GM21529 (cell line): ENCODE measurements at regions not wholly inside any gene's neighbourhood (a gene's known extent, or its start where the extent isn't known, plus 50 kb on each side); places are given as distances from the start of the nearest gene placed in this dataset.
"Not testable (repeated sequence)": the region's sequence is repeated elsewhere in the genome, so short reads cannot be mapped to it uniquely, and the experiment has no call there.

Source experiments
- ATAC-seq: cut with Tn5 transposase; IDR thresholded peaks from one replicate; pipeline ENCODE4 v1.9.1; 2021; ENCODE audit not compliant: unreplicated experiment

DNA sequence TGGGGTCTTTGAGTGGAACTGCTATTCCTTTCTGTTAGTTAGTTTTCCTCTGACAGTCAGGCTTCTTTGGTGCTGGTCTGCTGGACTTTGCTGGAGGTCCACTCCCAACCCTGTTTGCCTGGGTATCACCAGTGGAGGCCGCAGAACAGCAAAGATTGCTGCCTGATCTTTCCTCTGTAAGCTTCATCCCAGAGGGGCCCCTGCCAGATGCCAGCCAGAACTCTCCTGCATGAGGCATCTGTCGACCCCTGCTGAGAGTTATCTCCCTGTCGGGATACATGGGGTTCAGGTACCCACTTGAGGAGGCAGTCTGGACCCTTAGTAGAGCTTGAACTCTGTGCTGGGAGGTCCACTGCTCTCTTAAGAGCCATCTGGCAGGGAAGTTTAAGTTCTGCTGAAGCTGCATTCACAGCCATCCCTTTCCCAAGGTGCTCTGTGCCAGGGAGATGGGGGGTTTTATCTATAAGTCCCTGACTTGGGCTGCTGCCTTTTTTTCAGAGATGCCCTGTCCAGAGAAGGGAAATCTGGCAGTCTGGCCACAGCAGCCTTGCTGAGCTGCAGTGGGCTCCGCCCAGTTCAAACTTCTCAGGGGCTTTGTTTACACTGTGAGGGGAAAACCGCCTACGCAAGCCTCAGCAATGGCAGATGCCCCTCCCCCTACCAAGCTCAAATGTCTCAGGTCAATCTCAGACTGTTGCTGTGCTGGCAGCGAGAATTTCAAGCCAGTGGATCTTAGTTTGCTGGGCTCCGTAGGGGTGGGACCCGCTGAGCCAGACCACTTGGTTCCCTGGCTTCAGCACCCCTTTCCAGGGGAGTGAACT lies 89.7 kb upstream of the CDK6 start:
- no peak for ATAC-seq

DNA sequence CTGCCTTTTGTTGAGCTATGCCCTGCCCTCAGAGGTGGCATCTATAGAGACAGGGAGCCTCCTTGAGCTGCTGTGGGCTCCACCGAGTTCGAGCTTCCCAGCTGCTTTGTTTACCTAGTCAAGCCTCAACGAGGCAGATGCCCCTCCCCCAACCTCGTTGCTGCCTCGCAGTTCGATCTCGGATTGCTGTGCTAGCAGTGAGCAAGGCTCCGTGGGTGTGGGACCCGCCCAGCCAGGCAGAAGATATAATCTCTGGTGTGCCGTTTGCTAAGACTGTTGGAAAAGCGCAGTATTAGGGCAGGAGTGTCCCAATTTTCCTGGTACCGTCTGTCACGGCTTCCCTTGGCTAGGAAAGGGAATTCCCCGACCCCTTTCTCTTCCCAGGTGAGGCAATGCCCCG lies 88.4 kb upstream of the CDK6 start:
- ATAC-seq, result no peak

DNA sequence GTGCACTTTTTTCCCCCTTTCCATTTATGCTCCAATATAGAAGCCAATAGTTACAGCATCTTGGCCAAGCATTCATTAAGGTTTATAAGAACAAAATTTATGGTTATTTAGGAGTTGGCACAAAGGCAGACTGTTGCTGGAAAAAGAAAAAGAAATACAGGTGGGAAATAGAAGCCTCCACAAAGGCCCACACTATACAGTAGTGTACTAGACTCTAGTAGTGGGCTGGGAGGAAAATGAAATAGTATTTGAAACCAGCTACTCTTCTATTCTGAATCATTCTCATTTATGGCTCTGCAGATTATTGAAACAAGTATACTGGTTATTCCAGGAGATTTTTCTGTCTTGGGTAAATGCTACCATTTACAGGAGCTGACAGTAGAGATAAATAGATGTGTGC lies 80.9 kb upstream of the CDK6 start:
- ATAC-seq, result no peak

DNA sequence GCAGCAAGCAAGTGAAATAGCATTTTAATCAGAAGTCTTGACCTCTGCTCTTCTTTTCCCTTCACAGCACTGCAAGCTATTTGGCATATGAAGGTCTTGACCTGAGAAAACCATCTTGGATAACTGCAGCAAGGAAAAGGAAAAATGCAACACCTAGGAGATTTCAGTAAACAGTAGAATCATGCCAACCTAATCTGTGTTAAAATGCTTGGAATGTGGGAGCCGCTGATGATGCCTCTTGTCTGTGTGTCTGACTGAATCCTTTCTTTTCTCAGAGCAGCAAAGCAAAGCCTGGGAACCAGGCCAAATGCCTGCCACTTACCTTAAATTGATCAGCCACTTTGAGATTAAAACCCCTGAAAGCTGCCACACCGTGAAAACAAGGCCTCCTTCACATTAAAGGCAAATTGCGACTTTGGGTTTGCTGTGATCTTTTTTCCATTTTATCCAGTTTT lies 80.4 kb upstream of the CDK6 start:
- ATAC-seq, result no peak

DNA sequence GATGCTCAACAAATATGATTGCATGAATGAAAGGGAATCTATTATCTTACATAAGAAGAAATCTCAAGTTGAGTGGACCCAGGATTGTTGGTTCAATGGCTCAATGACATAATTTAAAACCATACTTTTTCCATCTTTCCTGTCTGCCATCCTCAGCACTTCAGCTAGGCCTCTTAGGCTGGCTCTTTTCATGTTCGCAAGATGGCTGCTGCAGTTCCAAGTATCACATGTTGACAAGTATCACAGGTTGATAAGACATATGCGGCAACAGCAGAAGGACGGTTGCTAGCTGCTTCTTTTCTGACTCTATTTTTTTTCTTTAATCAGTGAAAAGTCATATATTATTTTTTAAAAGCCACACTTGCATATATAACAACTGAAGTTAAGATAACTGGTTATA lies 79.0 kb upstream of the CDK6 start:
- no peak for ATAC-seq

DNA sequence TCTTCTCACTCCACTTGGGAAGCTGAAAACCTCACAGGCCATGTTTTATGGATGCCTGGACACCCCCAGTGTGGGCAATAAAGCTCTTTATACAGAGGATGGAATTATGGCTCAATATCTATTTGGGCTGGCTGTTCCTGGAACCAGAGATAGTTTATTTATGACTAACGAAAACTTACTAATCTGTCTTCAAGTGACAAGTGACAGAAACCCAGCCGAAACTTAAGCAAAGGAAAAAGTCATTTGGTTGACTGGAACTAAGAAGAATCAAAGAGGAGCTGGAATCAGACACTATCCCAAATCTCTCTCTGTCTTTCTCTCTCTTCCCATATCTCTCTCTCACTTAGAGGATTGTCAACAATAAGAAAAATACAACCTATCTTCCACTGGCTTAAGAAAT lies 78.3 kb upstream of the CDK6 start:
- no peak for ATAC-seq

DNA sequence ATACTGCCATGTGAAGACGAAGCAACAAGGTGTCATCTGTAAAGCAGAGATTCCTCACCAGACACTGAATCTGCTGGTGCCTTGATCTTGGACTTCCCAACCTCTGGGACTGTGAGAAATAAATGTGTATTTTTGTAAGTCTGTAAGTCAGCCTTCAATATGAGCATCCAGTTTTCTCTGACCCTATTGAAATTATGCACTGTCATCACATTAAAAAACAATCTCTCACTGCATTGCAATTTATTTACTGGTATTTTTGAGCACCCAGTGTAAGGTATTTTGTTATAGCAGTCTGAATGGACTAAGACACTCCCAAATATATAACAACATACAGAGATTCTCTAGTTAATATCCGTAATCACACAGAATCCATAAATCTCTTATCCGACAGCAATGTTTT lies 77.5 kb upstream of the CDK6 start:
- no peak for ATAC-seq

DNA sequence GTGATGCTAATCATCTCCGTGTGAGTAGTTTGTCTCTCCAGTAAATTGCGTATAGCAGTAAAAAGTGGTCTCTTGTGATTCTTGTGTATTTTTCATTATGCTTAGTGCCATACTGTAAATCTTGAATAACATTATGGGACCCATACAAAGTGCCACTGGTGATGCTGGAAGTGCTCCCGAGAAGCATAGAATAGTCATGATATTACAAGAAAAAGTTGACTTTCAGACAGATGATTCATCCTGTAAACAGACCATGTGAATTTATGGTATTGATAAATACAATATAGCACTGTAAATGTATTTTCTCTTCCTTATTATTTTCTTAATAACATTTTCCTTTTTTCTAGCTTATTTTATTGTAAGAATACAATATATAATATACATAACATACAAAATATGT lies 74.6 kb upstream of the CDK6 start:
- ATAC-seq, result no peak

DNA sequence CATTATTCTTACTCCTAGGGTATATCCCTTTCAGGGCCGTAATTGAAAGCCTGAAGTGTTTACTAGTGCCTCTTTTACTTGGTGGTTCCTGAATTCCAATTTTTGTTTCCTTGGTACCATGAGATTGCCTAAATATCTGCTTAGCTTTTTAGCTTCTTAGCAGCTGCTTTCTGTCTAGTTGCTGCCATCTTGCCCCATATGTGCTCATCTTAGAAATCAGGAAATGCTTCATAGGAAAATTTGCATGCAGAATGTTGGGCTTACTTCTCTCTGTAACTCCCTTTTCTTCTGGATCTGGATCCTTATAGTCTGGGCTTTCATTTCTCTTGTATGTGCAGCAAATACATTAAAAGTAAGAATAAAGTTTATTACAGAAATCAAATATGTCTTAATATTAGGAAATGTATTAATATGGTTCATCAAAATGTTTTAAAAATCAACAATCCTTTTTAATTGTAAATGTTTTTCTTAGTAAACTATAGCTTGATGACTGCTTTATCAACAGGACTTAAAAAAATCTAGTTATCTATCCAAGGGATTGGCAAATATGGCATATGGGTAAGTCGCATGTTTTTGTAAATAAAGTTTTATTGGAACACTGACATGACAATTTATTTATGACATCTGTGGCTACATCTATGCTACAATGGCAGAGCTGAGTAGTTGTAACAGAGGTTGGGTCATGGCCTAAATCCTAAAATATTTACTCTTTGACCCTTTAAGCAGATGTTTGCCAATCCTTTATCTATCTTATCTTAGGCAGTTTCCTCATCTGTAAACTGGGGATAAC lies 73.5 kb upstream of the CDK6 start:
- ATAC-seq, result no peak

DNA sequence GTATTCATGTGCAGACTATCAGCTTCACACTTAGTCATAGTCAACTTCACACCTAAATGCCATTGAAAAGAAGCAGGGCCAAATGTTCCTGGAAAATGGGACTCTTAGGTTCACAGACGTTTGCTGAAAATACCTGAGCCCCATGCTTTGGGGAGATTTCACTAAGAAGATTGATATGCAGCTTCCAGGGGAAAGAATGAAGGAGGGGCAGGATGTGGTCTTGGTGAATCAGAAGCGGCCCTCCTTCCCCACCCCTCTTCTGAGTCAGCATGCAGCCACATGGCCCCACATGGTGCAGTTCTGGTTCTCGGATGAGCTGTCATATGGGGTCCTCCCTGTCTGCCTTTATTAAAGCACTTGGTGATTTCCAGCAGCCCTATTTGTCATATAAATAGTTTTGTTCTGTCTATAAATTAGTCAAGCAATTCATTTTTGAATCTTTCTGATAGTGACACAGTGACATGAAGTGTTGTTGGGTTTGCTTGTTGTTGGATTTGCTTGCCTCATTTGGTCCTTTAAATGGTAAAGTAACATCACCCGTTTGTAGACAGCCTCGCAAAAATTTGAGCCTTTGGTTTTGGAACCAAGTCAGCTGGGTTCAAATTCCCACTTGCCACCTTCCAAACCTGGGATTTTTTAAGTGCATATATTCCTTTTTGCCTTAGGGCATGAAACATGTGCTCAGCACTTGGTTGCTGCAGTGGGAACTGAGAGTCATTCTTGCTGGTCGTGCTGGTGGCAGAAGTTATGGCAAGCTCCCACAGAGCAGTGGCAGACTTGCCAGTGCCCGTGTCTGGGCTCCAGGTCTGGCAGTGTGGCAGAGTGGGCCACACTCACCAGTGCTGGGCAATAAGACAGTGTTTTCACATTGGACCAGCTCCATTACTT lies 68.1 kb upstream of the CDK6 start:
- peak; percentile 98 for ATAC-seq

DNA sequence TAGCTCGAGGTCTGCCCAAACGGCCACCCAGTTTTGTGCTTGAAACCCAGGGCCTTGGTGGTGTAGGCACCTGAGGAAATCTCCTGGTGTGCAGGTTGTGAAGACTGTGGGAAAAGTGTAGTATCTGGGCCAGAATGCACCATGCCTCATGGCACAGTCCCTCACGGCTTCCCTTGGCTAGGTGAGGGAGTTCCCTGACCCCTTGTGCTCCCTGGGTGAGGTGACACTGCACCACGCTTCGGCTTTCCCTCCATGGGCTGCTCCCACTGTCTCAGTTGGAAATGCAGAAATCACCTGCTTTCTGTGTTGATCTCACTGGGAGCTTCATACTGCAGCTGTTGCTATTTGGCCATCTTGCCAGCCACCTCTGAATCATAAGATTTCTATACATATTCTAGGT lies 62.4 kb upstream of the CDK6 start:
- no peak for ATAC-seq

DNA sequence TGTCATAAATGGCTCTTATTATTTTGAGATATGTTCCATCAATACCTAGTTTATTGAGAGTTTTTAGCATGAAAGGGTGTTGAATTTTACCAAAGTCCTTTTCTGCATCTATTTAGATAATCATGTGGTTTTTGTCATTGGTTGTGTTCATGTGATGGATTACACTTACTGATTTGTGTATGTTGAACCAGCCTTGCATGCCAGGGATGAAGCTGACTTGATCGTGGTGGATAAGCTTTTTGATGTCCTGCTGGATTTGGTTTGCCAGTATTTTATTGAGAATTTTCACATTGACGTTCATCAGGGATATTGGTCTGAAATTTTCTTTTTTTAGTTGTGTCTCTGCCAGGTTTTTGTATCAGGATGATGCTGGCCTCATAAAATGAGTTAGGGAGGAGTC lies 58.5 kb upstream of the CDK6 start:
- ATAC-seq, result not testable (repeated sequence)

DNA sequence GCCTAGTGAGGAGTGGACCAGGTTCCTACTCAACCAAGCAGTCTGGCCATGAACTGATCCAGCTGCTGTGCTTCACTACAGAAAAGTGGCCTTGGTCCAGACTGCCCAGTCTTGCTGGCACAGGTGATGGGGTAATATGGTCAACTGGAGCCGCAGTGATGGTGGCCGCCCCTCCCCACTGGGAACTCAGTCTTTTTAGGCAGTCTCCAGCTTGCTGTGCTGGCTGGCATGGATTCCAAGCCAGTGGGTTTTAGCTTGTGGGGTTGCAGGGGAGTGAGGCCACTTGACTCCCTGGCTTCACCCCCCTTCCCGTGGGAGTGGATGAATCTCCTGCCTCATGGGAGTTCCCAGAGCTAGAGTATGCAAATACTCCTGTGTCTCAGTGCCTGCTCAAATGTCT lies 52.7 kb upstream of the CDK6 start:
- ATAC-seq, result no peak
